ENCODE measurements at regions not wholly inside any gene's neighbourhood (a gene's known extent, or its start where the extent isn't known, plus 50 kb on each side); places are given as distances from the start of the nearest gene placed in this dataset.

GRCh38 chr9:126170286-126170823 lies 156.3 kb upstream of the MVB12B start:
- no peak for TF ChIP-seq CREB5 (CRISPR knock-in tag; IDR thresholded peaks at IDR 0.05; ENCODE audit: low read depth)
- no peak for TF ChIP-seq ISL1 (CRISPR knock-in tag; IDR thresholded peaks at IDR 0.05)
- no peak for TF ChIP-seq OSR1 (CRISPR knock-in tag; IDR thresholded peaks at IDR 0.05)
- TF ChIP-seq ZNF70 (CRISPR knock-in tag; IDR thresholded peaks at IDR 0.05), result no peak
- TF ChIP-seq CSRNP3 (CRISPR knock-in tag; IDR thresholded peaks at IDR 0.05), result no peak
- no peak for TF ChIP-seq CSDC2 (CRISPR knock-in tag; IDR thresholded peaks at IDR 0.05)
- TF ChIP-seq RARB (CRISPR knock-in tag; IDR thresholded peaks at IDR 0.05), result no peak
- TF ChIP-seq BACH2 (CRISPR knock-in tag; IDR thresholded peaks at IDR 0.05; ENCODE audit: borderline replicate concordance), result no peak
- TF ChIP-seq SNAI2 (CRISPR knock-in tag; IDR thresholded peaks at IDR 0.05), result no peak
- TF ChIP-seq TOX (CRISPR knock-in tag; IDR thresholded peaks at IDR 0.05; ENCODE audit: borderline replicate concordance), result no peak
- TF ChIP-seq POU6F1 (CRISPR knock-in tag; IDR thresholded peaks at IDR 0.05; ENCODE audit: borderline replicate concordance, low read depth), result no peak
- no peak for TF ChIP-seq GLIS3 (CRISPR knock-in tag; IDR thresholded peaks at IDR 0.05)
- no peak for TF ChIP-seq ZNF565 (CRISPR knock-in tag; conservative IDR thresholded peaks at IDR 0.05; ENCODE audit: low read depth)
- no peak for TF ChIP-seq ARNTL (CRISPR knock-in tag; IDR thresholded peaks at IDR 0.05; ENCODE audit: borderline replicate concordance, low read depth)
- no peak for TF ChIP-seq TCF4 (CRISPR knock-in tag; IDR thresholded peaks at IDR 0.05; ENCODE audit: borderline replicate concordance)
- ATAC-seq, result no peak

- ATAC-seq, result no peak
- TF ChIP-seq CSRNP3 (CRISPR knock-in tag; IDR thresholded peaks at IDR 0.05) (no peak), POU6F1 (CRISPR knock-in tag; IDR thresholded peaks at IDR 0.05; ENCODE audit: borderline replicate concordance, low read depth) (no peak), ZNF565 (CRISPR knock-in tag; conservative IDR thresholded peaks at IDR 0.05; ENCODE audit: low read depth) (no peak), ZC3H10 (CRISPR knock-in tag; IDR thresholded peaks at IDR 0.05) (no peak), ZFP30 (CRISPR knock-in tag; IDR thresholded peaks at IDR 0.05) (no peak), CREB5 (CRISPR knock-in tag; IDR thresholded peaks at IDR 0.05; ENCODE audit: low read depth) (no peak), TSHZ2 (CRISPR knock-in tag; IDR thresholded peaks at IDR 0.05) (no peak), TOX (CRISPR knock-in tag; IDR thresholded peaks at IDR 0.05; ENCODE audit: borderline replicate concordance) (no peak), RARB (CRISPR knock-in tag; IDR thresholded peaks at IDR 0.05) (no peak), ISL1 (CRISPR knock-in tag; IDR thresholded peaks at IDR 0.05) (no peak)
Observed at GRCh38 chr9:126171641-126172040, 155.0 kb upstream of the MVB12B start.
